Ascending aorta (tissue), 2 donors: ENCODE measurements at regions not wholly inside any gene's neighbourhood (a gene's known extent, or its start where the extent isn't known, plus 50 kb on each side); places are given as distances from the start of the nearest gene placed in this dataset.

Experiments used
- DNase-seq, 2 donors: peaks; one replicate each; pipeline ENCODE4 v3.0.0-alpha.2; 2019; ENCODE audit warnings: low spot score in 2 of 2
- H3K27ac ChIP-seq, 2 donors: fragments of 200-600 bp; sonication (generic); one replicate each; pipeline ENCODE4 v1.5.1; 2016 to 2017; ENCODE audit warnings: mild to moderate bottlenecking in 1 of 2
- H3K27me3 ChIP-seq: fragments of 200-600 bp; sonication (generic); one replicate; pipeline ENCODE4 v1.5.1; 2017
- H3K36me3 ChIP-seq, 2 donors: fragments of 200-600 bp; sonication (generic); one replicate each; pipeline ENCODE4 v1.5.1; 2016
- H3K4me1 ChIP-seq, 2 donors: fragments of 200-600 bp; sonication (generic); one replicate each; pipeline ENCODE4 v1.5.1; 2016 to 2017; ENCODE audit warnings: mild to moderate bottlenecking in 1 of 2
- H3K4me3 ChIP-seq, 2 donors: fragments of 200-600 bp; sonication (generic); one replicate each; pipeline ENCODE4 v1.5.1; 2016 to 2017; ENCODE audit warnings: mild to moderate bottlenecking in 1 of 2
- H3K9me3 ChIP-seq, 2 donors: fragments of 200-600 bp; sonication (generic); one replicate each; pipeline ENCODE4 v1.5.1; 2016
- intact Hi-C: fragments of 100-400 bp; cut with DNase I; formaldehyde crosslinking; loops from one replicate; pipeline ENCODE4 v1.15.1; 2023
- TF ChIP-seq, protein P1 (sequence below), 3 experiments: fragments of 200-600 bp in 2 of 3; fragments of 450-650 bp in 1 of 3; sonication (generic) in 2 of 3; IDR thresholded peaks; one replicate each; pipeline ENCODE4 v1.5.1; 2016 to 2019; ENCODE audit warnings: antibody characterized with exemption in 3 of 3, mild to moderate bottlenecking in 1 of 3, moderate library complexity in 1 of 3

DNA sequence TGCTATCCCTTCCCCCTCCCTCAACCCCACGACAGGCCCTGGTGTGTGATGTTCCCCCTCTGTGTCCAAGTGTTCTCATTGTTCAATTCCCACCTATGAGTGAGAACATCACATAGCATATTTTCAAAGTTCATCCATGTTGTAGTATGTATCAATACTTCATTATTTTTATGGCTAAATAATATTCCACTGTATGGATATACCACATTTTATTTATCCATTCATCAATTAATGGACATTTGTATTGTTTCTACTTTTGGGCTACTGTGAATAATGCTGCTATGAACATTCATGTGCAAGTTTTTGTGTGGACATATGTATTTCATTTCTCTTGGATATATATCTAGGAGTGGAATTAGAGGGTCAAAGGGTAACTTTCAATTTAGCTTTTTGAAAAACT, 58.7 kb upstream of the ARMC2 start:
- no peaks in the 10 kb centered on the region for H3K27me3 ChIP-seq
- no peak overlapping the region for H3K27ac ChIP-seq
- H3K9me3 ChIP-seq = no peaks in the 10 kb centered on the region
- no peak overlapping the region for H3K4me3 ChIP-seq
- no peak for DNase-seq
- H3K36me3 ChIP-seq = no peaks in the 10 kb centered on the region
- TF ChIP-seq, protein P1, sequence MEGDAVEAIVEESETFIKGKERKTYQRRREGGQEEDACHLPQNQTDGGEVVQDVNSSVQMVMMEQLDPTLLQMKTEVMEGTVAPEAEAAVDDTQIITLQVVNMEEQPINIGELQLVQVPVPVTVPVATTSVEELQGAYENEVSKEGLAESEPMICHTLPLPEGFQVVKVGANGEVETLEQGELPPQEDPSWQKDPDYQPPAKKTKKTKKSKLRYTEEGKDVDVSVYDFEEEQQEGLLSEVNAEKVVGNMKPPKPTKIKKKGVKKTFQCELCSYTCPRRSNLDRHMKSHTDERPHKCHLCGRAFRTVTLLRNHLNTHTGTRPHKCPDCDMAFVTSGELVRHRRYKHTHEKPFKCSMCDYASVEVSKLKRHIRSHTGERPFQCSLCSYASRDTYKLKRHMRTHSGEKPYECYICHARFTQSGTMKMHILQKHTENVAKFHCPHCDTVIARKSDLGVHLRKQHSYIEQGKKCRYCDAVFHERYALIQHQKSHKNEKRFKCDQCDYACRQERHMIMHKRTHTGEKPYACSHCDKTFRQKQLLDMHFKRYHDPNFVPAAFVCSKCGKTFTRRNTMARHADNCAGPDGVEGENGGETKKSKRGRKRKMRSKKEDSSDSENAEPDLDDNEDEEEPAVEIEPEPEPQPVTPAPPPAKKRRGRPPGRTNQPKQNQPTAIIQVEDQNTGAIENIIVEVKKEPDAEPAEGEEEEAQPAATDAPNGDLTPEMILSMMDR (IDR thresholded peaks at IDR 0.05) = no peak
- intact Hi-C loops = no loop called here
- H3K4me1 ChIP-seq = no peaks in the 10 kb centered on the region

DNA sequence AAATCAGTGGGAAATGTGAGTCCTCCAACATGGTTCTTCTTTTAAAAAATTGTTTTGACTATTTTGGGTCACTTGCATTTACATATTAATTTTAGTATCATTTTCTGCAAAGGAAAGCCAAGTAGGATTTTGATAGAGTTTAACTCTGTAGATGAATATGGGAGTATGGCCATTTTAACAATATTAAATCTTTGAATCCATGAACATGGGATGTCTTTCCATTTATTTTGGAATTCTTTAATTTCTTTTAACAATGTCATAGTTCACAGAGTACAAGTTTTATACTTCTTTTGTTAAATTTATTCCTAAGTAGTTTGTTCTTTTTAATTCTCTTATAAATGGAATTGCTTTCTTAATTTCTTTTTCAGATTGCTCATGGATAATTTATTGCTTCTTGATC, 56.5 kb upstream of the ARMC2 start:
- Histone ChIP-seq H3K4me3 (no peak overlapping the region), H3K4me1 (no peaks in the 10 kb centered on the region), H3K36me3 (no peaks in the 10 kb centered on the region), H3K27me3 (no peaks in the 10 kb centered on the region), H3K9me3 (no peaks in the 10 kb centered on the region), H3K27ac (no peak overlapping the region)
- TF ChIP-seq, protein P1 (IDR thresholded peaks at IDR 0.05) = no peak
- DNase-seq = no peak
- intact Hi-C loops = no loop called here

DNA sequence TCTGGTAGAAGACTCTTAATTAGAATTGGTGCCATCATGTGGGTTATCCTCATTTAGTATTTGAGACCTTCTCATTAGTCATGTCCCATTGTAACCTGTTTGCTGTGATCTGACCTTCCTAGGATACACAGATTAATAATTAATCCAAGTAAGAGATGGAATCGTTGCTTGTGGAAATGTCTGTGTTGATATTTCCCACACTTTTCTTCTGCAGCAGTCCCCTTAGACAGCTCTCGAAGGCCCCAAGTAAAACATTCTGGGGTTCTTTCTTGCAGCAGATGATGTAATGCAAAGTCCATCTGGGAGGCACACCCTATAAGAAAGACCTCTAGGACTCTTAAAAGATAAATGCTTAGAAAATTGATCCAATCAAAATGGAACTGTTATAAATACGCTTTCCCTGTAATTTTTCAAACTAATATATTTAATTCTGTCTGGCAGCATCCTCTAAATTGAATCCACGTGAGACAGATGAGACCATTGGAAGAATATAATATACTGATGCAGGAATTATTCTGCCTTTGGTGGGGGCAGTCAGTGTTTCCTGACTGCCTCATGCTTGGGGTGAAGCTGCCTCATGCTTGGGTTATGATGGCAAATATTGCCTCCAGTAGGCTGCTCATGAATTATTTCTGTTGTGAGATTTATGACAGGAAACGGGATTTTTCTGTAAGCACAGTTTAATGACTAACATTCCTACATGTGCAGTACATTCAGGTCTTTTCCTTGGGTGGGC, 54.5 kb upstream of the ARMC2 start:
- Histone ChIP-seq H3K27me3 (no peaks in the 10 kb centered on the region), H3K9me3 (no peaks in the 10 kb centered on the region), H3K4me1 (no peaks in the 10 kb centered on the region), H3K27ac (no peak overlapping the region), H3K36me3 (no peaks in the 10 kb centered on the region), H3K4me3 (no peak overlapping the region)
- TF ChIP-seq, protein P1 (IDR thresholded peaks at IDR 0.05) = no peak
- intact Hi-C loops = no loop called here
- DNase-seq = no peak

DNA sequence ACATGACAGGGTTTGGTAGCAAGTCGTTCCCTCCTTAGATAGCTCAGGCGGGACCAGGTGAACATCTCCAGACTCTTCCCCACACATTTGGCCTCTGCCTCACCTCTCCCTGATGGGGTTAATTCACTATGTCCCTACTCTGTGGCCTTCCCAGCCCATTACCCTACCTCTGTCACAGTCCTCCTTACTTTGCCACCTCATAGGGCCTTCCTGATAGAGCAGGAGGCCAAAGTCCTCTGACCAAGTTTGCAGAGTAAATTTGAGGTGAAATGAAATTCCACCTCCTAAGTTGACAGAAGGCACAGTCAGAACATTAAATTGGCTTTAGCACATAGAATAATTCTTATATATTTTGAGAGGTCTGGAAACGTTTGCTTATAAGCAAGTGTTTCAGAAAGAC, 53.1 kb upstream of the ARMC2 start:
- H3K27ac ChIP-seq = no peak overlapping the region
- no peaks in the 10 kb centered on the region for H3K36me3 ChIP-seq
- intact Hi-C loops = no loop called here
- H3K27me3 ChIP-seq = no peaks in the 10 kb centered on the region
- no peaks in the 10 kb centered on the region for H3K9me3 ChIP-seq
- no peak overlapping the region for H3K4me3 ChIP-seq
- no peak for DNase-seq
- no peaks in the 10 kb centered on the region for H3K4me1 ChIP-seq
- TF ChIP-seq, protein P1 (IDR thresholded peaks at IDR 0.05) = no peak

DNA sequence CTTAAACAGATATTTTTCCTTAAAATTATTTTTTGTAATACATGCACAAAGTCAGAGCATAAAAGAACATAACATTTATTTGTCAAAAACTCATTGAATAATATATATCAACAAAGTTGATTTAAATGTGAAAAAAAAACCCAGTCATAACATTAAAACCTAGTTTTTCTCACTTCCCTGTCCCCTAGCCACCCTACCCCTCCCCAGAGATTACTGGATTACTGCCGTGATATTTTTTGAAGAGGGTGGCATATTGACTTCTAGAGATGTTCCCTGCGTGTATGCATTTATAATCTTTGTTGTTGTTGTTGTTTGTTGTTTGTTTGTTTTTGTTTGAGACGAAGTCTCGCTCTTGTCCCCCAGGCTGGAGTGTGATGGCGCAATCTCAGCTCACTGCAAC, 52.4 kb upstream of the ARMC2 start:
- H3K9me3 ChIP-seq = no peaks in the 10 kb centered on the region
- no peaks in the 10 kb centered on the region for H3K36me3 ChIP-seq
- no peak overlapping the region for H3K4me3 ChIP-seq
- TF ChIP-seq, protein P1 (IDR thresholded peaks at IDR 0.05) = no peak
- DNase-seq = no peak
- H3K27ac ChIP-seq = no peak overlapping the region
- H3K27me3 ChIP-seq = no peaks in the 10 kb centered on the region
- intact Hi-C loops = no loop called here
- no peaks in the 10 kb centered on the region for H3K4me1 ChIP-seq

DNA sequence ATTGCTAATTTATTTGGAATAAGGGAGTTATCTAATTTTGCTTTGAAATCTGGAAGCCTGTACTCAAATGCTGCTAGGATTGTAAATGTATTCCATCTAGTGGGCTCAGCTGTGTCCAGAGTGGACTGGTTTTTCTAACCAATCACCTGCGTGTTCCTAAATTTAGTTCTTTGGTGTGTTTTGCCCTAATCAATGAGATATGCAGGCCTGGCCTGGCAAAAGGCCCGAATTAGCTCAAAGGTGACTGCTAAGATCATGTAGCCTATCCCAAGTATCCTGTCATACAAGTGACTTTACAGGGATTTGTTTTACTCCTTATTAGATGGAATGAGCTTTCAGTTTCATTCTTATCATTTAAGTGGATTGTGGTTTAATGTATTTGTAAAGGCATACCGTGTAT, 51.3 kb upstream of the ARMC2 start:
- DNase-seq = no peak
- H3K27ac ChIP-seq = no peak overlapping the region
- no peaks in the 10 kb centered on the region for H3K36me3 ChIP-seq
- no peak overlapping the region for H3K4me3 ChIP-seq
- no peaks in the 10 kb centered on the region for H3K27me3 ChIP-seq
- no peaks in the 10 kb centered on the region for H3K9me3 ChIP-seq
- H3K4me1 ChIP-seq = no peaks in the 10 kb centered on the region
- intact Hi-C loops = no loop called here
- TF ChIP-seq, protein P1 (IDR thresholded peaks at IDR 0.05) = no peak
